PC-3 (cell line): ENCODE measurements at regions not wholly inside any gene's neighbourhood (a gene's known extent, or its start where the extent isn't known, plus 50 kb on each side); places are given as distances from the start of the nearest gene placed in this dataset.

Source experiments
- EZH2phosphoT487 ChIP-seq: fragments of 300-600 bp; sonication (generic); IDR thresholded peaks from 2 replicates; pipeline ENCODE4 v1.6.1; 2018; ENCODE audit warnings: mild to moderate bottlenecking, antibody characterized with exemption, low read length, borderline replicate concordance
- TF ChIP-seq, protein P1 (sequence below): fragments of 300-600 bp; sonication (generic); conservative IDR thresholded peaks from 2 replicates; pipeline ENCODE4 v1.5.1; 2017; ENCODE audit warnings: antibody characterized with exemption, low read depth, mild to moderate bottlenecking, low read length

- TF ChIP-seq EZH2phosphoT487: no peak
- TF ChIP-seq, protein P1, sequence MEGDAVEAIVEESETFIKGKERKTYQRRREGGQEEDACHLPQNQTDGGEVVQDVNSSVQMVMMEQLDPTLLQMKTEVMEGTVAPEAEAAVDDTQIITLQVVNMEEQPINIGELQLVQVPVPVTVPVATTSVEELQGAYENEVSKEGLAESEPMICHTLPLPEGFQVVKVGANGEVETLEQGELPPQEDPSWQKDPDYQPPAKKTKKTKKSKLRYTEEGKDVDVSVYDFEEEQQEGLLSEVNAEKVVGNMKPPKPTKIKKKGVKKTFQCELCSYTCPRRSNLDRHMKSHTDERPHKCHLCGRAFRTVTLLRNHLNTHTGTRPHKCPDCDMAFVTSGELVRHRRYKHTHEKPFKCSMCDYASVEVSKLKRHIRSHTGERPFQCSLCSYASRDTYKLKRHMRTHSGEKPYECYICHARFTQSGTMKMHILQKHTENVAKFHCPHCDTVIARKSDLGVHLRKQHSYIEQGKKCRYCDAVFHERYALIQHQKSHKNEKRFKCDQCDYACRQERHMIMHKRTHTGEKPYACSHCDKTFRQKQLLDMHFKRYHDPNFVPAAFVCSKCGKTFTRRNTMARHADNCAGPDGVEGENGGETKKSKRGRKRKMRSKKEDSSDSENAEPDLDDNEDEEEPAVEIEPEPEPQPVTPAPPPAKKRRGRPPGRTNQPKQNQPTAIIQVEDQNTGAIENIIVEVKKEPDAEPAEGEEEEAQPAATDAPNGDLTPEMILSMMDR: no peak
Observed at GRCh38 chr11:112599856-112600533, 339.3 kb upstream of the PLET1 start.
